HEK293 (cell line): ENCODE measurements at regions not wholly inside any gene's neighbourhood (a gene's known extent, or its start where the extent isn't known, plus 50 kb on each side); places are given as distances from the start of the nearest gene placed in this dataset.
A peak's percentile ranks its signal among the peaks of the same experiment; 100 is the strongest.

Source experiments
- CTCF ChIA-PET: fragments of 350-600 bp; formaldehyde crosslinking; extraction: SDS; loops from one replicate; lab custom pipeline; 2021; ENCODE audit warnings: antibody characterized with exemption; lab: Yijun Ruan, JAX
- POLR2A ChIA-PET: fragments of 300-600 bp; formaldehyde crosslinking; extraction: SDS; loops from one replicate; lab custom pipeline; 2020; ENCODE audit warnings: antibody characterized with exemption, inconsistent platforms; lab: Yijun Ruan, JAX
- H3K27ac ChIP-seq: fragments of 200-500 bp; sonication (Bioruptor generic); 2 replicates; pipeline ENCODE4 v1.5.1; 2014; ENCODE audit warnings: low read depth, low read length, control low read depth, inconsistent platforms; ENCODE audit errors: extremely low read depth
- H3K36me3 ChIP-seq, 2 experiments: fragments of 200-500 bp in 1 of 2; sonication (Bioruptor generic) in 1 of 2; 1 replicate in 1 of 2; 2 replicates in 1 of 2; pipeline ENCODE4 v1.5.1; 2014 to 2017; ENCODE audit warnings: inconsistent platforms in 2 of 2, low read length in 2 of 2; ENCODE audit not compliant: control insufficient read depth in 2 of 2, insufficient read depth in 1 of 2
- H3K4me1 ChIP-seq: fragments of 200-500 bp; sonication (Bioruptor generic); 2 replicates; pipeline ENCODE4 v1.5.1; 2014; ENCODE audit warnings: mild to moderate bottlenecking, low read length, inconsistent platforms; ENCODE audit not compliant: control insufficient read depth, insufficient read depth
- H3K4me3 ChIP-seq: 2 replicates; pipeline ENCODE4 v1.5.1; 2011; ENCODE audit warnings: low read depth, mild to moderate bottlenecking, control low read depth, low read length, moderate library complexity
- H3K9me3 ChIP-seq: fragments of 200-500 bp; sonication (Bioruptor generic); 2 replicates; pipeline ENCODE4 v1.5.1; 2014; ENCODE audit warnings: low read depth, low read length, inconsistent platforms; ENCODE audit not compliant: control insufficient read depth, insufficient read depth
- BCL11B ChIP-seq: fragments of 450-650 bp; formaldehyde crosslinking; IDR thresholded peaks from 2 replicates; pipeline ENCODE4 v1.5.1; 2016; ENCODE audit warnings: low read depth, missing biosample characterization, missing genetic modification characterization
- FEZF1 ChIP-seq: fragments of 450-650 bp; formaldehyde crosslinking; IDR thresholded peaks from 2 replicates; pipeline ENCODE4 v1.5.1; 2016; ENCODE audit warnings: missing biosample characterization, missing genetic modification characterization
- IKZF3 ChIP-seq: fragments of 450-650 bp; IDR thresholded peaks from 2 replicates; pipeline ENCODE4 v1.5.0; 2018; ENCODE audit warnings: missing biosample characterization, mild to moderate bottlenecking, missing genetic modification characterization, moderate library complexity
- OSR2 ChIP-seq: fragments of 450-650 bp; formaldehyde crosslinking; IDR thresholded peaks from 2 replicates; pipeline ENCODE4 v1.5.1; 2016; ENCODE audit warnings: missing biosample characterization, missing genetic modification characterization
- PRDM1 ChIP-seq: fragments of 450-650 bp; formaldehyde crosslinking; IDR thresholded peaks from 2 replicates; pipeline ENCODE4; 2016; ENCODE audit warnings: missing biosample characterization, missing genetic modification characterization
- RBAK ChIP-seq: fragments of 450-650 bp; formaldehyde crosslinking; IDR thresholded peaks from 2 replicates; pipeline ENCODE4 v1.5.1; 2016; ENCODE audit warnings: missing biosample characterization, missing genetic modification characterization
- TCF7L2 ChIP-seq: IDR thresholded peaks from 2 replicates; pipeline ENCODE4 v1.6.1; 2011; ENCODE audit warnings: low read depth, mild to moderate bottlenecking, inconsistent platforms, low read length, moderate library complexity, borderline replicate concordance
- ZBTB1 ChIP-seq: fragments of 450-650 bp; formaldehyde crosslinking; IDR thresholded peaks from 2 replicates; pipeline ENCODE4 v1.5.1; 2016; ENCODE audit warnings: missing biosample characterization, missing genetic modification characterization
- ZNF114 ChIP-seq: fragments of 450-650 bp; formaldehyde crosslinking; IDR thresholded peaks from 2 replicates; pipeline ENCODE4 v1.5.0; 2017; ENCODE audit warnings: missing biosample characterization, missing genetic modification characterization
- ZNF132 ChIP-seq: fragments of 450-650 bp; formaldehyde crosslinking; IDR thresholded peaks from 2 replicates; pipeline ENCODE4 v1.5.1; 2017; ENCODE audit warnings: missing biosample characterization, missing genetic modification characterization, borderline replicate concordance
- ZNF214 ChIP-seq: fragments of 450-650 bp; formaldehyde crosslinking; IDR thresholded peaks from 2 replicates; pipeline ENCODE4 v1.5.1; 2017; ENCODE audit warnings: missing biosample characterization, mild to moderate bottlenecking, missing genetic modification characterization, borderline replicate concordance
- ZNF223 ChIP-seq: fragments of 450-650 bp; formaldehyde crosslinking; IDR thresholded peaks from 2 replicates; pipeline ENCODE4 v1.5.1; 2016; ENCODE audit warnings: missing biosample characterization, missing genetic modification characterization
- ZNF311 ChIP-seq: fragments of 450-650 bp; formaldehyde crosslinking; IDR thresholded peaks from 2 replicates; pipeline ENCODE4 v1.5.1; 2017; ENCODE audit warnings: missing biosample characterization, missing genetic modification characterization, borderline replicate concordance
- ZNF350 ChIP-seq: fragments of 450-650 bp; formaldehyde crosslinking; IDR thresholded peaks from 2 replicates; pipeline ENCODE4 v1.5.0; 2017; ENCODE audit warnings: missing biosample characterization, mild to moderate bottlenecking, missing genetic modification characterization
- ZNF394 ChIP-seq: fragments of 450-650 bp; formaldehyde crosslinking; IDR thresholded peaks from 2 replicates; pipeline ENCODE4 v1.5.1; 2016; ENCODE audit warnings: missing biosample characterization, missing genetic modification characterization, mild to moderate bottlenecking, moderate library complexity, borderline replicate concordance
- ZNF426 ChIP-seq: fragments of 450-650 bp; formaldehyde crosslinking; IDR thresholded peaks from 2 replicates; pipeline ENCODE4 v1.5.1; 2017; ENCODE audit warnings: missing biosample characterization, missing genetic modification characterization, mild to moderate bottlenecking, inconsistent platforms, moderate library complexity
- ZNF548 ChIP-seq: fragments of 450-650 bp; formaldehyde crosslinking; IDR thresholded peaks from 2 replicates; pipeline ENCODE4 v1.5.1; 2016; ENCODE audit warnings: missing biosample characterization, missing genetic modification characterization
- ZNF596 ChIP-seq: fragments of 450-650 bp; IDR thresholded peaks from 2 replicates; pipeline ENCODE4 v1.5.0; 2018; ENCODE audit warnings: missing biosample characterization, mild to moderate bottlenecking, missing genetic modification characterization, moderate library complexity
- ZNF600 ChIP-seq: fragments of 450-650 bp; formaldehyde crosslinking; IDR thresholded peaks from 2 replicates; pipeline ENCODE4 v1.5.1; 2016; ENCODE audit warnings: missing biosample characterization, missing genetic modification characterization
- ZNF624 ChIP-seq: fragments of 450-650 bp; formaldehyde crosslinking; IDR thresholded peaks from 2 replicates; pipeline ENCODE4 v1.5.1; 2017; ENCODE audit warnings: missing biosample characterization, missing genetic modification characterization
- ZNF776 ChIP-seq: fragments of 450-650 bp; formaldehyde crosslinking; IDR thresholded peaks from 2 replicates; pipeline ENCODE4 v1.5.0; 2017; ENCODE audit warnings: missing biosample characterization, missing genetic modification characterization, borderline replicate concordance
- ZNF837 ChIP-seq: fragments of 450-650 bp; formaldehyde crosslinking; IDR thresholded peaks from 2 replicates; pipeline ENCODE4 v1.5.1; 2016; ENCODE audit warnings: missing biosample characterization, missing genetic modification characterization
- ZSCAN23 ChIP-seq: fragments of 450-650 bp; formaldehyde crosslinking; IDR thresholded peaks from 2 replicates; pipeline ENCODE4 v1.5.1; 2016; ENCODE audit warnings: missing biosample characterization, missing genetic modification characterization
- TF ChIP-seq, protein P1 (sequence below): IDR thresholded peaks from 2 replicates; pipeline ENCODE4 v1.6.1; 2011; ENCODE audit warnings: mild to moderate bottlenecking, low read depth, low read length, borderline replicate concordance
- TF ChIP-seq, protein P2 (sequence below): fragments of 450-650 bp; formaldehyde crosslinking; IDR thresholded peaks from 2 replicates; pipeline ENCODE4 v1.5.1; 2017; ENCODE audit warnings: missing biosample characterization, missing genetic modification characterization
- TF ChIP-seq, protein P3 (sequence below): fragments of 450-650 bp; formaldehyde crosslinking; IDR thresholded peaks from 2 replicates; pipeline ENCODE4 v1.5.1; 2016; ENCODE audit warnings: missing biosample characterization, missing genetic modification characterization

DNA sequence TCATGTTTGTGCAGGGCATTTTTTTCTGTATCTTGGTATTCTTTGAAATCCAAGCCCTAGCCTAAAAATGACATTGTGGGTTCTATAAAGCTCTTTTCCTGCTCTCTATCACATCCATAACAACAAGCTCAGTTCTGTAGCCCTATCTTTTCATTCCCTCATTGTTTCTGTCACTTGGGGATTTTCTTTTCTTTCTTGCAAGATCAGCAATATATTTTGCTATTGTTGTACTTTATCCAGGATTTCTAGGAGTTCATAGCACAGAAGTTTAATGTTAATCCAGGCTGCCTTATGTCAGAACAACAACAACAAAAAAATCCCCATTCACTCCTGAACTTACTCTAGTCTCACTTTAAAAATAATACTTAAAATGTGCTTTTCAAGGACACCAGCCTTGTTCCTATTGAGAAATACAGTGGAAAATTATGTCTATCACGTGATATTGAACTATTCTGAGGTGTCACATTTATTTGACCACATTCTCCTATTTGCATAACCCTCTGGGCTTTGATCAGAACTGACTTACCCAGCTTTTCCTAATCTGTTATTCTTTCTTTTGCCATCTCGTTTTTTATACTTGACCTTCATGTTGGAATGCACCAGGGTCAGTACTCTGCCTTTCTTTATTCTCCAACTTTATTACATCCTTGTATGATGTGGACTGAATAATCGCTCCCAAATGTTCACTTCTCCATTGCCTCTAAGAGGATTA lies 112.8 kb downstream of the MAGEB5 start:
- Histone ChIP-seq H3K4me1 (no peaks in the 10 kb centered on the region), H3K27ac (no peak overlapping the region), H3K4me3 (no peak overlapping the region), H3K9me3 (no peaks in the 10 kb centered on the region)
- CTCF ChIA-PET, result no interaction called here
- POLR2A ChIA-PET, result no interaction called here
- TF ChIP-seq FEZF1 (no peak), ZNF776 (tag by site-specific recombination) (no peak), ZNF350 (tag by site-specific recombination) (no peak)
- TF ChIP-seq, all 188 proteins: peak for 0
- H3K36me3 ChIP-seq, result no peaks in the 10 kb centered on the region

DNA sequence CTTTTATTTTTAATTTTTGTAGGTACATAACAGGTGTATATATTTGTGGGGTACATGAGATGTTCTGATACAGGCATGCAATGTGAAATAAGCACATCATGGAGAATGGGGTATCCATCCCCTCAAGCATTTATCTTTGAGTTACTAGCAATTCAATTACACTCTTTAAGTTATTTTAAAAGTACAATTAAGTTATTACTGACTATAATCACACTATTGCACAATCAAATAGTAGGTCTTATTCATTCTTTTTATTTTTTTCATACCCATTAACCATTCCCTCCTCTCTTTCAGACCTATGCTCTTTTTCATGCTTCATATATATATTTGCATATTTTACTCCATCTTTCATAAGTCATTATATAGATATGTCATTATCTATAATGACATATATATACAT lies 93.3 kb downstream of the MAGEB5 start:
- POLR2A ChIA-PET, result no interaction called here

DNA sequence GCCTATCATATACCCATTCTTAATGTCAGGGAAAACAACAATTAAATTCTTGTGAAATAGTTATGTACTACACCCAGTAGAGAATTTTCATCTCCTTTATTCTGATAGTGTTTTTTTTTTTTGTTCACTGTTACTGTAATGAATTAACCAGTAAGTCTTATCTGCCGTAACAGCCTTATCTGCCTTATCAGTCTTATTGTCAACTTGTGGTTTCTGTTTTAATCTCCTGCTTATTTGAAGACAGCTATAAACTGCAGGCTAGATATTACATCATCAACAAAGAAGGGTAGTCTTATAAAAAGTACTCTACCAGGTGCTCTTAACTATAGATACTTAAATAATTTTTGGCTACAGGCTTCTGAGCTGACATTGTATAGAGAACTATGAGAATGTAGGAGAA lies 79.5 kb downstream of the MAGEB5 start:
- CTCF ChIA-PET, result interaction anchor here (0.6 kb wide), 1 partner anchor 23 kb away, joined by 3 read pairs; no protein-coding TSS in a partner anchor
- H3K4me1 ChIP-seq, result no peaks in the 10 kb centered on the region

More for the DNA sequence above, 93.3 kb downstream of the MAGEB5 start:
- Histone ChIP-seq H3K9me3 (no peaks in the 10 kb centered on the region), H3K36me3 (no peaks in the 10 kb centered on the region), H3K4me1 (no peaks in the 10 kb centered on the region), H3K27ac (no peak overlapping the region), H3K4me3 (no peak overlapping the region)
- CTCF ChIA-PET, result no interaction called here
- TF ChIP-seq ZSCAN23 (tag by site-specific recombination) (no peak), ZNF837 (no peak), ZNF223 (tag by site-specific recombination) (no peak), ZNF600 (tag by site-specific recombination) (no peak), IKZF3 (tag by site-specific recombination) (no peak), ZBTB1 (tag by site-specific recombination) (no peak), ZNF311 (tag by site-specific recombination) (no peak), ZNF214 (tag by site-specific recombination) (no peak), BCL11B (tag by site-specific recombination) (no peak), PRDM1 (no peak), ZNF426 (tag by site-specific recombination) (no peak), ZNF596 (tag by site-specific recombination) (no peak)
- TF ChIP-seq, protein P1, sequence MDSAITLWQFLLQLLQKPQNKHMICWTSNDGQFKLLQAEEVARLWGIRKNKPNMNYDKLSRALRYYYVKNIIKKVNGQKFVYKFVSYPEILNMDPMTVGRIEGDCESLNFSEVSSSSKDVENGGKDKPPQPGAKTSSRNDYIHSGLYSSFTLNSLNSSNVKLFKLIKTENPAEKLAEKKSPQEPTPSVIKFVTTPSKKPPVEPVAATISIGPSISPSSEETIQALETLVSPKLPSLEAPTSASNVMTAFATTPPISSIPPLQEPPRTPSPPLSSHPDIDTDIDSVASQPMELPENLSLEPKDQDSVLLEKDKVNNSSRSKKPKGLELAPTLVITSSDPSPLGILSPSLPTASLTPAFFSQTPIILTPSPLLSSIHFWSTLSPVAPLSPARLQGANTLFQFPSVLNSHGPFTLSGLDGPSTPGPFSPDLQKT, result no peak

DNA sequence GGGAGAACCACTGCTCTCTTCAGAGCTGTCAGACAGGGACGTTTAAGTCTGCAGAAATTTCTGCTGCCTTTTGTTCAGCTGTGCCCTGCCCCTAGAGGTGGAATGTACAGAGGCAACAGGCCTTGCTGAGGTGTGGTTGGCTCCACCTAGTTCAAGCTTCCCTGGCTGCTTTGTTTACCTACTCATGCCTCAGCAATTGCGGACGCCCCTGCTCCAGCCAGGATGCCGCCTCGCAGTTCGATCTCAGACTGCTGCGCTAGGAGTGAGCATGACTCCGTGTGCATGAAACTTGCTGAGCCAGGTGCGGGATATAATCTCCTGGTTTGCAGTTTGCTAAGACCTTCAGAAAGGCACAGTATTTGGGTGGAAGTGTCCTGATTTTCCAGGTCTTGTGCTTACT lies 70.9 kb downstream of the MAGEB5 start:
- Histone ChIP-seq H3K9me3 (no peaks in the 10 kb centered on the region), H3K4me1 (no peaks in the 10 kb centered on the region), H3K36me3 (no peaks in the 10 kb centered on the region), H3K4me3 (no peak overlapping the region), H3K27ac (no peak overlapping the region)
- CTCF ChIA-PET, result no interaction called here
- POLR2A ChIA-PET, result no interaction called here
- TF ChIP-seq OSR2 (tag by site-specific recombination), result no peak
- no peak for TF ChIP-seq ZNF394 (tag by site-specific recombination)
- TF ChIP-seq ZNF132 (tag by site-specific recombination), result no peak
- TF ChIP-seq ZNF624 (tag by site-specific recombination), result no peak
- TF ChIP-seq, protein P2, sequence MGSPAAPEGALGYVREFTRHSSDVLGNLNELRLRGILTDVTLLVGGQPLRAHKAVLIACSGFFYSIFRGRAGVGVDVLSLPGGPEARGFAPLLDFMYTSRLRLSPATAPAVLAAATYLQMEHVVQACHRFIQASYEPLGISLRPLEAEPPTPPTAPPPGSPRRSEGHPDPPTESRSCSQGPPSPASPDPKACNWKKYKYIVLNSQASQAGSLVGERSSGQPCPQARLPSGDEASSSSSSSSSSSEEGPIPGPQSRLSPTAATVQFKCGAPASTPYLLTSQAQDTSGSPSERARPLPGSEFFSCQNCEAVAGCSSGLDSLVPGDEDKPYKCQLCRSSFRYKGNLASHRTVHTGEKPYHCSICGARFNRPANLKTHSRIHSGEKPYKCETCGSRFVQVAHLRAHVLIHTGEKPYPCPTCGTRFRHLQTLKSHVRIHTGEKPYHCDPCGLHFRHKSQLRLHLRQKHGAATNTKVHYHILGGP (tag by site-specific recombination), result no peak
- no peak for TF ChIP-seq ZNF114 (tag by site-specific recombination)
- TF ChIP-seq, protein P3, sequence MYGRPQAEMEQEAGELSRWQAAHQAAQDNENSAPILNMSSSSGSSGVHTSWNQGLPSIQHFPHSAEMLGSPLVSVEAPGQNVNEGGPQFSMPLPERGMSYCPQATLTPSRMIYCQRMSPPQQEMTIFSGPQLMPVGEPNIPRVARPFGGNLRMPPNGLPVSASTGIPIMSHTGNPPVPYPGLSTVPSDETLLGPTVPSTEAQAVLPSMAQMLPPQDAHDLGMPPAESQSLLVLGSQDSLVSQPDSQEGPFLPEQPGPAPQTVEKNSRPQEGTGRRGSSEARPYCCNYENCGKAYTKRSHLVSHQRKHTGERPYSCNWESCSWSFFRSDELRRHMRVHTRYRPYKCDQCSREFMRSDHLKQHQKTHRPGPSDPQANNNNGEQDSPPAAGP, result no peak
- TF ChIP-seq ZNF548, result no peak

More for the DNA sequence above, 79.5 kb downstream of the MAGEB5 start:
- POLR2A ChIA-PET, result no interaction called here
- Histone ChIP-seq H3K36me3 (no peaks in the 10 kb centered on the region), H3K4me3 (no peak overlapping the region), H3K27ac (no peak overlapping the region), H3K9me3 (no peaks in the 10 kb centered on the region)
- TF ChIP-seq TCF7L2 (peak; percentile 69; the same call in 1 of the 2 replicates), RBAK (tag by site-specific recombination) (no peak)
